GM21528 (cell line): ENCODE measurements at regions not wholly inside any gene's neighbourhood (a gene's known extent, or its start where the extent isn't known, plus 50 kb on each side); places are given as distances from the start of the nearest gene placed in this dataset.
"Not testable (repeated sequence)": the region's sequence is repeated elsewhere in the genome, so short reads cannot be mapped to it uniquely, and the experiment has no call there.

Experiments used
- ATAC-seq: cut with Tn5 transposase; IDR thresholded peaks from one replicate; pipeline ENCODE4 v1.9.1; 2021; ENCODE audit warnings: mild to moderate bottlenecking, moderate library complexity; ENCODE audit not compliant: unreplicated experiment, low FRiP score

DNA sequence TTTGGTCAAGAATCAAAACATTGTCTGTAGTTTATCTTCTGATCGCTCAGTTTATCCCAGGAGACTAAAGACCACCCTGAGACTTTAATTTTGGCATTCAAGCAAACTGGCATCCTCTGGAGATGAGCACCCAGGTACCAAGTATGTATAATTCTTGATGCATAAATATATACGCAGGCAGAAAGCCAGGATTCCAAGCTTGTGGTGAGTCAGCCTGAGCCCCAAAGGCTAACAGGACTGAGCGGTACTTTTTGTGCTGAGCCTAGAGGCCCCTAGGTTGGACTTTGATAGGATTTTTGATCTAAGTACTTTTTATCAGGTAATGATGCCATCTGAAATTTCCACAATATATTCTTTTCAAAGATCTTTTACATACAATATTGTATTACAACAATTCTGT lies 301.3 kb downstream of the TFAP2B start:
- no peak for ATAC-seq

DNA sequence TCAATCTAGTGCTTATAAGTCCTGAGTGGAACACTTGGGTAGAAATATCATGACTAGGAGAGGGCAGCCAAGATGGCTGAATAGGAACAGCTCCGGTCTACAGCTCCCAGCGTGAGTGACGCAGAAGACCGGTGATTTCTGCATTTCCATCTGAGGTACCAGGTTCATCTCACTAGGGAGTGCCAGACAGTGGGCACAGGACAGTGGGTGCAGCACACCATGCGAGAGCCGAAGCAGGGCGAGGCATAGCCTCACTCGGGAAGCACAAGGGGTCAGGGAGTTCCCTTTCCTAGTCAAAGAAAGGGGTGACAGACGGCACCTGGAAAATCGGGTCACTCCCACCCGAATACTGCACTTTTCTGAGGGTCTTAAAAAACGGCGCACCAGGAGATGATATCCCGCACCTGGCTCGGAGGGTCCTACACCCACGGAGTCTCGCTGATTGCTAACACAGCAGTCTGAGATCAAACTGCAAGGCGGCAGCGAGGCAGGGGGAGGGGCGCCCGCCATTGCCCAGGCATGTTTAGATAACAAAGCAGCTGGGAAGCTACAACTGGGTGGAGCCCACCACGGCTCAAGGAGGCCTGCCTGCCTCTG lies 302.8 kb downstream of the TFAP2B start:
- not testable (repeated sequence) for ATAC-seq

DNA sequence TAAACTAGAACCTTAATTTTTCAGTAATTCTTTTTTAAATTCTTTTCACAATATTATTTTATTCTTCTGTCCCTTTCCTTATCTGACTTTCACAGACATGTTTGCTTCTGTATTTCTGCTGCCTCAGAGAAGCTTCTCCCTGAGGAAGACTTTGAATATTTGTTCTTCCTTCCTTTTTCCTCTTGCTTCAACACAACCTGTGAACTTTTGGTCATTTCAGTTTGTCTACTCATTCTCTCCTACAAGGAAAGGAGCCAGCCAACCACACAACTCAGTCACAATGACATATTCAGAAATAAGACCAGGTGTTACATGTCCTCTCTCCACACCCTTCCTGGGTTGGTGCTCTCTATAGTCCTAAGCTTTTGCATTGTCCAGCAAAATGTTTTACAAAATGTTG lies 310.4 kb downstream of the TFAP2B start:
- no peak for ATAC-seq

DNA sequence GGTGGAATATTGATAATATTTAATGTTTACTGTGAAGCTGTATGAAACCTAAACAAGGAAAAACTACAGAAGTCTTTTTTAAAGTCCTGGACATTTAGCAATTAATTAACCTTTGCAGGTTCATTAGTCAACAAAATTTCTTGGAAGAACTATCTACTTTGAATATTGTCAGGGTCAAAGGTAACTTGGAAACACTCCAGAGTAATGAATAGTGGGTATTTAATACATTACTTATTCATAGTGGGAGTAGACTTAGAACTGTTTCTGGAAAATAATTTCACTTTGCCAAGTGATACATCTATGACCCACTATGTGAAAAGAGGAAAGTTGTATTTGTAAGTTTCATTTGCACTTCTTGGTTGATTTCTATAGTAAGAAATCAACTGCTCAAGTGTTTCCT lies 319.1 kb downstream of the TFAP2B start:
- no peak for ATAC-seq

DNA sequence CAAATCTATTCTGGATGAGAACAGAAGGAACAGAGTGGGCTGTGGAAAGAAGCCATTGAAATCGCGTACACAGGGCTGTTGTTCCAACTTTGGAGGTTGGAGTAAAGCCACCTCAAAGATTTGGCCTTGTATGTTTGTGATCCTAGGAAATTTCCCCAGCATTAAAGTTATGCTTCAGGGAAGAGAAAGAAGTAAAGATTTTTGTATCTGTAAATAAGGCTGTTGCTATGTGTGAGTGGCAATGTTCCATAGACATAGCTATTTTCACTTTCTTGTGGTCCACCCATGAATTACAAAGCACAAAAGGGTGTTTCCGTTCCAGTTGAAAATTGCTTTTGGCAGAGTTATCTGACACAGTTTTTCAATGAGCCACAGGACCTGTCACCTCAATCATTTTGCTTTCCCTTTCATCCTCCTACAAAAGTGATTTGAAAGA lies 321.3 kb downstream of the TFAP2B start:
- no peak for ATAC-seq

DNA sequence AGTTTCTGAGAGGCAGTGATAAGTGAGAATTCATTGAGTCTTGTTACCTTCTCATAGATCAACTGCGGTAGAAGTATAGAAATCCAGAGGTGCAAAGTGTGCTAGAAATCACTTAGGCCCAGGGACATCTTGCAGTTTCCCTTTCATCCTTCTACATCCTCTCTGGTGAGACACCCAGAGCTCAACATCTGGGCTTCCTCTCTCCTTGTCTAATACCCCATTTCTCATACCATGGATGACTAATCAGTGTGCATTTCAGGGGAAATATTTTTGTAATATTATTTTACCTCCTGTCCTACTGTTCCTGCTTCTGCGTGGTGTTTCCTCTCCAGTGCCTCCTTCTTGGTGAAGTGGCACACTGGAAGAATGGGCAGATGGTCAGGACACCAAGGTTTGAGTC lies 322.4 kb downstream of the TFAP2B start:
- ATAC-seq, result no peak

DNA sequence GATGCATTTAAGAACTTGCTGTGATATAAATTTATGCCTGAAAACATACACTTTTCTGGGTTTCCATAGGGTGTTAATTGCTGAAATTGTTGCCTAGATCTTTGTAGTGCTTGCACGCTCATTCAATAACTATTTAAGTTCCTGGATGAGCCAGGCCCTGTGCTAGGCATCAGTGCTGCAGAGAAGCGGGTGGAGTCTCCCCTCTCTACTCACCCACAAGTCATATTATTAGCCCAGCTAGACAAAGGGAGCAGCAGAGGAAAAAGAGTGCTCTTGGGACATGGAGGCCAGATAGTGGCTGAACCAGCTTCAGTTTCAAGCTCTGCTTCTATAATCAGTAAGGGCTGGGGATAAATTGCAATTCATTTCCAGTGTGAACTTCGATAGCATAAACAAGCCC lies 329.1 kb downstream of the TFAP2B start:
- no peak for ATAC-seq

DNA sequence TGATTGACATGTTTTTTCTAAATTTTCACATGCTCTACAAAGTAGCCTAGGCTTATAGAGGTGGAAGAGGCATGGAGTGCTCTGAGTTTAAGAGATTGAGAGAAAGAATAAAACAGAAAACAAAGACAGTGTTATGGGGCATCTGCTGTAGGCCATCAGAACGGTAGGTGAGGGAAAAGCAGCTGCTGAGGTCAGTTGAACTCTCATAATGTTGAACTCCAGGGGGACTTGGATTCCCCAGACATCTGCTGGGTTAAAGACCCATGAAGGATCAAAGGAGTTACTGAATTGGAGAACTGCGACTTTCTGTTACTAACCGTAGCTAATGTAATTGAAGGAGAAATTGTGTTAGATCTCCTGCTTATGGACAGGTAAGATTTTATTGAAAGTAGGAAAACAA lies 333.9 kb downstream of the TFAP2B start:
- ATAC-seq, result no peak

DNA sequence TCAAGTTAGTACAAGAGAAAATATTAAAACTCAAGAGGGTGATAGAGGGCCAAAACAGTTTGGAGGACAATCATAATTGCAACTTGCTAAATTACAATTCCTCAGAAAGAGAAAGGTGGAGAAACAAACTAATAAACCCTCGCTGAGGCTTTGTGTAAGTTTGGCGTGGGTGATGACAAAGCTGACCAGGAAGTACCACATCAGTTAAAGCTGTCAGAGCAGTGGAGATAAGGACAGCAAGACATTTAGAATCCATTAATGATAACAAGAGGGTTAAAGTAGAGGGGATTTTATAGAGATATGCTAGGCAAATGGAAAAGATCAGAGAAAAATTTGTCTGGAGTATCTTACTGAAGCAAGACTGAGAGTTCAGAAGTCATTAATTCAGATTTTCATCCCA lies 334.4 kb downstream of the TFAP2B start:
- ATAC-seq, result no peak

DNA sequence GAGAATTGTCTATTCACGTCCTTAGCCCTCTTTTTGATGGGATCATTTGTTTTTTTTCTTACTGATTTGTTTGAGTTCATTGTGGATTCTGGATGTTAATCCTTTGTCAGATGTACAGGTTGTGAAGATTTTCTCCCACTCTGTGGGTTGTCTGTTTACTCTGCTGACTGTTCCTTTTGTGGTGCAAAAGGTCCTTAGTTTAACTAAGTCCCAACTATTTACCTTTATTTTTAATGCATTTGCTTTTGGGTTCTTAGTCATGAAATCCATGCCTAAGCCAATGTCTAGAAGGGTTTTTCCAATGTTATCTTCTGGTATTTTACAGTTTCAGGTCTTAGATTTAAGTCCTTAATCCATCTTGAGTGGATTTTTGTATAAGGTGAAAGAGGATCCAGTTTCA lies 336.3 kb downstream of the TFAP2B start:
- ATAC-seq, result not testable (repeated sequence)

DNA sequence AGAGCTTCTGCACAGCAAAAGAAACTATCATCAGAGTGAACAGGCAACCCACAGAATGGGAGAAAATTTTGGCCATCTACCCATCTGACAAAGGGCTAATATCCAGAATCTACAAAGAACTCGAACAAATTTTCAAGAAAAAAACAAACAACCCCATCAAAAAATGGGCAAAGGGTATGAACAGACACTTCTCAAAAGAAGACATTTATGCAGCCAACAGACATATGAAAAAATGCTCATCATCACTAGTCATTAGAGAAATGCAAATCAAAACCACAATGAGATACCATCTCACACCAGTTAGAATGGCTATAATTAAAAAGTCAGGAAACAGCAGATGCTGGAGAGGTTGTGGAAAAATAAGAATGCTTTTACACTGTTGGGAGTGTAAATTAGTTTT lies 340.6 kb downstream of the TFAP2B start:
- ATAC-seq, result not testable (repeated sequence)

DNA sequence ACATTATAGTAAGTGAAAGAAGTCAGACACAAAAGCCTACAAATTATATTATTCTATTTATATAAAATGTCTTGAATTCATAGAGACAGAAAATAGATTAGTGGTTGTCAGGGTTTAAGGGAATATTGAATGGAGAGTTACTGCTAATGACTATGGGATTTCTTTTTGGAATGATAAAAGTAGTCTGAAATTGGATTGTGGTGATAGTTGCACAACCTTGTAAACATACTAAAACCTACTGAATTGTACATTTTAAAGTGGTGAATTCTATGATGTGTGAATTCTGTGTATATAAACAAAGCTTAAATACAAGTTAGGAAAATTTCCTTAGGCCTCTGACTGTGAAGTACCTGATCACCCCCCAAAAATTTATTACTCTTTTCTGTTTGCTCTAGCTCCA lies 343.1 kb downstream of the TFAP2B start:
- ATAC-seq, result no peak

DNA sequence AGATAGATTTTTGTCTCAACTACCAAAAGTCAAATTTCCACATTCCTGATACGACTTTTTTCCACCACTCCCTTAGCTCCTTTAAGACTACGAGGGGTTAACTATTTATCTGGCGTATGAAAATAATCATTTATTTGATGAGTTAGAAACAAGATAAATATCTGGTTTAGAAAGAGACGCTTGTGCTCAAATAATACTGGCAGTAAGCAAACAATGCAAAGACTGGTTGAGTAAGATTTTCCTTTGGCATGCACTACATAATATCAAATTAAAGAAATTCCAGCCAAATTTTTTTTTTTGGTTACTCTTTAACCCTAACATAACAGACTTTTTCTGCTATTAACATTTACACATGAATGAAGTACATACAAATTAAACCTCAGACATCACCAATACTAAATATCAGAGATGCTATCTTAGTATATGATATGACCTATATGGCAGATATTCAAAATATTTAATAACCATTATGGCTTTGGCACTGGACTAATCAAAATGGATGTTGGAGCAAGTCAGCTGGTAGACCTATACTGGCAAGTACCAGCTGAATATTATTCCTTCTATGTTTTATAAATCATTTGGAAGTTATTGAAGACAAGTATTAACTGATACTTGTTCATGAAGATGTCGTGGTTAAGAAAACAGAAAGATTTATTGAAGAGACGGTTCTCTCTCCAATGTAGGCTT lies 345.3 kb downstream of the TFAP2B start:
- no peak for ATAC-seq

DNA sequence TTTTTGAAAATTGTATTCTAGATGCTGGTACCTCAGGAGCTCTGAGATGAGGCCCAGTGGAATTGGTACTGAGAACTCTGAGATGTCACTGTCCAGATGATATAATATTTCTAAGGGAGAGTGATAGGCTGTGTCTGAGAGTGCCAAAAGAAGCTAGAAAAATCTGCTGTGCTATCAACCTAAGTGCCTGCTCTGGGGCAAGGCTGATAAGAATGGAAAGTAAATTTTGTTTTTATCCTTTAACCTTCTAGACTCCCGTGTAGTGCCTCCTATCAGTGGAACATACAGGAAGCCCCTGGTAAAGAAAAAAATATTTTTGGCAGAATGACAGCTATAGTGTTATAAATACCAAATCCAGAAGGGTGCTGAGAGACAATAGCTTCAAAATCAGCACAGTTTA lies 348.2 kb downstream of the TFAP2B start:
- ATAC-seq, result no peak

DNA sequence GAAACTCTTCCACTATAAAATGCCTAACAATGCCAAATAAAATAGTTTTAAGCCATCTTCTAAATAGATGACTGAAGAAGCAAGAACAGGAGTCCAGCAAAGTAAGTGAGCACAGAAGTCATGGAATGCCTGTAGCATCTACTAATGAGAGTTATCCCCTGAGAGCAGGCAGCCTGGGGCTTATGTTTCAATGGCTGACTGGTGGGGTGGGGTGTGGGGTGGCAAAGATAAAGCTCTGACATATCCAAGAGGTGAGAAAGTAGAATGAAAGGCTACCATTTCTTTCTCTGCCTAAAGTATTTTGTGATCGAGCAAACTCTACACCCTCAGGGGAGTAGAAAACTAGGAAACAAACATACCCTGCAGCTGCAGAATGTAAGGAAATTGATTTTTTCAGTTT lies 348.8 kb downstream of the TFAP2B start:
- ATAC-seq, result no peak

DNA sequence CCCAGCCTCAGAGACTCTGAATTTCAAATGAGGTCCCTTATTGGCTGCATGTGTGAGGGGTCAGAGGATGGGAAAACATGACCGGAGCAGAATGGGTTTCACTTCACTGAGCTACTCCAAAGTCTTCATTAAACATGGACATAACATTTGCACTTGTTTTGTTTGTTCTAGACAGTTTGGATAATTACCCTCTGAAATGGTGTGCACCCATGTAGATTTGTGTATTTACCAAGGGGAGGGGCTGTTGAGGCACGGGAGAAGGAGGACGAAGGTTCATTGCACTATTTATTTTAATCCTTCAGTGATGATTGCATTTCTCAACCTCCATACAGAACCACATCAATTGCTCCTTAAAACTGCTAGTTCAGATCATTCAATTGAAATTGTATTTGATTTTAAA lies 364.2 kb downstream of the TFAP2B start:
- no peak for ATAC-seq

DNA sequence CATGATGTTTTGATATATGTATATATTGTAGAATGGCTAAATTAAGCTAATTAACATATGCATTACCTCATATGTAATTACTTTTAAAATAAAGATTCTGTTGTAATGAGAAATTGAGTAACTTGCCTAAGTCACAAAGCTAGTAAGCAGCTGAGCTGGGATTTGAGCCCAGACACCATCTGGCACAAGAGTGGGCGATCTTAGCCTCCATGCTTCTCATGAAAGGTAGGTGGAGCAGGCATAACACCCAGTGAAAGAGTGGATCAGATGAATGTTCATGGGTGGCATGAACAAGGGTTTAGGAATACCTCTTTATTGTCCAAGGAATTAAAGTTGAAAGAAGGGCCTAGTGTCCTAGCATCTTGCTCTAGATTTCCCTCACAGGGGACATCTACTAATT lies 365.4 kb downstream of the TFAP2B start:
- ATAC-seq, result no peak

DNA sequence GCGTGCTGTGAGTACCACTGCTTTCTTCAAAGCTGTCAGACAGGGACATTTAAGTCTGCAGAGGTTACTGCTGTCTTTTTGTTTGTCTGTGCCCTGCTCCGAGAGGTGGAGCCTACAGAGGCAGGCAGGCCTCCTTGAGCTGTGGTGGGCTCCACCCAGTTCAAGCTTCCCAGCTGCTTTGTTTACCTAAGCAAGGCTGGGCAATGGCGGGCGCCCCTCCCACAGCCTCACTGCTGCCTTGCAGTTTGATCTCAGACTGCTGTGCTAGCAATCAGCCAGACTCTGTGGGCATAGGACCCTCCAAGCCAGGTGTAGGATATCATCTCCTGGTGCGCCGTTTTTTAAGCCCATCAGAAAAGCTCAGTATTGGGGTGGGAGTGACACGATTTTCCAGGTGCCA lies 374.5 kb downstream of the TFAP2B start:
- not testable (repeated sequence) for ATAC-seq

DNA sequence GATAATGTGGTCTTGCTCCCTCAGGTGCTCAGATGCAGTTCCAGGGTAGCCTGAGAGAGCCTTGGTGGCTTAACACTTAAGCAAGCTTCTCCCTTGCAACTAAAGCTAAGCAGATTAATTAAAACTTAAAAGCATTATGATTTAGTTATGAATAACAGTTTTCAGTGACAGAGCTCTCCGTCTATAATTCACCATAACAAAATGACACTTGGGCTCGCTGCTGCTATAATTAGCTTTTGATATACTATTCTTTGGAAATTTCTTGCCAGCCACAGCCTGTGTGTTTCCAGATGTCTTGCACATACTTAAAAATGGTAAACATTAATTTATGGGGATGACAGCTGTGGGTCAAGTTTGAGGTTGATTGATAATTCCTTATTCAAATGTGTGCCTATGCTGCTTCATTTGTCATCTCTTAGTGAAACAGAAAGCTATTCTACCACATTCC lies 380.5 kb downstream of the TFAP2B start:
- peak; percentile 70 for ATAC-seq

DNA sequence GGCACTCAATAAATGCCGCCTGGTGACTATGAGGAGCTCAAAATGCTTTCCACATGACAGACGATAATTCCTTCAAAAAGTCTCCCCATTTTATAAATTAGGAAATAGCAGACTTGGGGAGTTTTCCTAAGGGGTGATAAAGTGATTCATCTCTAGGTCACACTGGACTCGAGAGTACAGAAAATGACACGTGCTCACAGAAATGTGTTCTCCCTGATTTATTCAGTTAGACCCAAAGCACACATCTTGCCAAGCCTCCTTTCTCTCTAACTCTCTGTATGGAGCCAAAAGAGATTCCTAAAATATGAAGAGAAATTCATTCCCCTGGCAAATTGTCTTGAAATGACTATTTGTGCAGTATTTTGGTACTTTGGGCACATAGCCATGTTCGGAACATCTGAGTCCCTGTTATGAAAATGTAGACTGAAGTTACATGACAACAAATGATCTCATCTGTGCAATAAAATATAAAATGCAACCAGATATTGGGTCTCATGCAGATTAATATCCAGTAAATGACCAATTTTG lies 381.1 kb downstream of the TFAP2B start:
- ATAC-seq, result no peak

DNA sequence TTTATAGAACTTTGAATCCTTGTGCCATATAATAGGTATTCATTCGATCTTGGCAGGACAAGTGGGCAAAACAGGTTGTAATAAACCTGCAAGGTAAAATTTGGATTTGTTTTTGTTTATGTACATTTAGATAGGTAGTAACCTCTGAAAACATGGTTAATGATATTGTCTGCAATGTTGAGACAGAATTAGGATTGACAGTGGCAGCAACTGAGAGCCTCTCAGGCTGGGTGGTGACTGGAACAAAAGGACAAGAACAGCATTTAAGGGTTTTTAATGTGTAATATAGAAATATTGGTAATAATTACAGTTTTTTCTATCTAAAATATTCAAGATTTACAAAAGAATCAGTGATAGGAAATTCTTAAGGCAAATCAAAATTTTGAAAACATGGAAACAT lies 382.0 kb downstream of the TFAP2B start:
- ATAC-seq, result no peak

DNA sequence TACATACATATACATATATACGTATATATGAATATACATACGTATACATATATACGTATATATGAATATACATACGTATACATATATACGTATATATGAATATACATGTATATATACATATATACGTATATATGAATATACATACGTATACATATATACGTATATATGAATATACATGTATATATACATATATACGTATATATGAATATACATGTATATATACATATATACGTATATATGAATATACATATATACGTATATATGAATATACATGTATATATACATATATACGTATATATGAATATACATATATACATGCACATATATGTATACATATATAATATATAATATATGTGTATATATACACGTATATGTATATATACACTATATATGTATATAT lies 384.0 kb downstream of the TFAP2B start:
- ATAC-seq, result not testable (repeated sequence)
